Left ventricle myocardium inferior (tissue), 1 donor: ENCODE measurements at regions not wholly inside any gene's neighbourhood (a gene's known extent, or its start where the extent isn't known, plus 50 kb on each side); places are given as distances from the start of the nearest gene placed in this dataset.

Experiments
- DNase-seq: peaks from one replicate; pipeline ENCODE4 v3.0.0-alpha.2; 2020
- H3K27ac ChIP-seq: fragments of 200-600 bp; replicated peaks from 2 replicates; pipeline ENCODE4 v1.8.0; 2021
- H3K27me3 ChIP-seq: fragments of 200-600 bp; 2 replicates; pipeline ENCODE4 v1.8.0; 2021; ENCODE audit warnings: low read depth
- H3K36me3 ChIP-seq: fragments of 200-600 bp; 2 replicates; pipeline ENCODE4 v1.8.0; 2021
- H3K4me1 ChIP-seq: fragments of 200-600 bp; 2 replicates; pipeline ENCODE4 v1.8.0; 2021
- H3K4me3 ChIP-seq: fragments of 200-600 bp; 2 replicates; pipeline ENCODE4 v1.8.0; 2021; ENCODE audit warnings: mild to moderate bottlenecking, moderate library complexity
- H3K9me3 ChIP-seq: fragments of 200-600 bp; replicated peaks from 2 replicates; pipeline ENCODE4 v1.8.0; 2021
- intact Hi-C: fragments of 100-400 bp; cut with micrococcal nuclease; formaldehyde crosslinking; loops from one replicate; pipeline ENCODE4 v1.11.0; 2022
- TF ChIP-seq, protein P1 (sequence below): fragments of 200-600 bp; IDR thresholded peaks from 2 replicates; pipeline ENCODE4 v1.8.0; 2021; ENCODE audit warnings: antibody characterized with exemption, mild to moderate bottlenecking, borderline replicate concordance
- donor health status: DM: no; HTN: yes; CAD: no; lungs with severe emphysema.

DNA sequence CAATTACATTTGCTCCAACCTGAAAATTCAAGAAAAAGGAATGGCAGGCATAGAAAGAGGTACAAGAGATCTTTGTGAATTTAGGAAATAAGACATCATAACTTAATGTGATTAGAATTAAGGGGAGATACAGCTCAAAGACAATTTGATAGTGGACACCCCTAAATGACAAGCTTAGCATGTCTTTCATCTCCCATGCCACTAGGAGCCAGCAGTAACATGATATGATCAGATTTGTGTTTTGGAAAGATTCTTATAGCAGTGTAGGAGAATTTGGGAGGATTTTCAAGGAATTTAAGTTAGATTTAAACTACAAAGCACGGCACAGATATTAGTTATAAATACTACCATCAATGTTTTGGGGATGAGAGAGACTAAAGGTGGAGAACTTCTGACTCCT, 340.8 kb downstream of the RDH14 start:
- TF ChIP-seq, protein P1, sequence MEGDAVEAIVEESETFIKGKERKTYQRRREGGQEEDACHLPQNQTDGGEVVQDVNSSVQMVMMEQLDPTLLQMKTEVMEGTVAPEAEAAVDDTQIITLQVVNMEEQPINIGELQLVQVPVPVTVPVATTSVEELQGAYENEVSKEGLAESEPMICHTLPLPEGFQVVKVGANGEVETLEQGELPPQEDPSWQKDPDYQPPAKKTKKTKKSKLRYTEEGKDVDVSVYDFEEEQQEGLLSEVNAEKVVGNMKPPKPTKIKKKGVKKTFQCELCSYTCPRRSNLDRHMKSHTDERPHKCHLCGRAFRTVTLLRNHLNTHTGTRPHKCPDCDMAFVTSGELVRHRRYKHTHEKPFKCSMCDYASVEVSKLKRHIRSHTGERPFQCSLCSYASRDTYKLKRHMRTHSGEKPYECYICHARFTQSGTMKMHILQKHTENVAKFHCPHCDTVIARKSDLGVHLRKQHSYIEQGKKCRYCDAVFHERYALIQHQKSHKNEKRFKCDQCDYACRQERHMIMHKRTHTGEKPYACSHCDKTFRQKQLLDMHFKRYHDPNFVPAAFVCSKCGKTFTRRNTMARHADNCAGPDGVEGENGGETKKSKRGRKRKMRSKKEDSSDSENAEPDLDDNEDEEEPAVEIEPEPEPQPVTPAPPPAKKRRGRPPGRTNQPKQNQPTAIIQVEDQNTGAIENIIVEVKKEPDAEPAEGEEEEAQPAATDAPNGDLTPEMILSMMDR = no peak
- Histone ChIP-seq H3K27me3 (peaks cover 3% of the 10 kb centered on the region), H3K9me3 (no peaks in the 10 kb centered on the region), H3K4me3 (no peak overlapping the region), H3K36me3 (no peaks in the 10 kb centered on the region), H3K27ac (no peak overlapping the region), H3K4me1 (no peaks in the 10 kb centered on the region)
- intact Hi-C loops = no loop called here
- DNase-seq = no peak

DNA sequence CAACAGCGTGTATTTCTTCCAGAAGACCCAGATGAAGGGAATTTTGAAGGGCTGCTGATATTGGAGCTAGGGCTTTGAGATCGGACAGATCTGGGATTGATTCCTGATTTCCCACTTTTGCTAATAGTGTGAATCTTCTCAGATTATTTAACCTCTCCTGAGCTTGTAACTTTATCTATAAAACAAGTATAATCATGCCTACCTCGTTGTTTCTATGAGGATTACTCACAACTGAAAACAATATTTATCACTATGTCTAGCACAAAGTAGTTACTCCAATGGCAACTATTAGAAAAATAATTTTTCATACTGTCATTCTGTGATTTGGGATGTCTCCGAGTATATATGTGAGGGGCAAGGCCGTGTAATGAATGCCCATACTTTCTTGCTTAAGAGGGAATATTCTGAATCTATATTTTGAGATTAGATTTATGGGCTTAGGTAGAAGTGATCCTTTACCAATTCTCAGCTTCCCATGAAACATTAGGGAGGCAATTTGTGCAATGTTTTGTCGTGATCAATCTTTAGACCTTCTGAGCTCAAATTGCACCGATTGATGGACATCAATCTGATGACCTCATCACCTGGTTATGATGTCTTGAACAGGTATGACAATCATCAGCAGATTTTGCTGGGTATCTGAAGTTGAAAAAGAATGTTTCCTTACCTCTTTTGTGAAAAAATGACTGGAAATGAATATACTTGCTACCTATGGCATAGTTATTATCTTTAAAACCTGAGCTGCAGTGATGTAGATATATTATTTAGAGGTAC, 339.9 kb downstream of the KCNS3 start:
- H3K27me3 ChIP-seq = peaks cover 3% of the 10 kb centered on the region
- H3K36me3 ChIP-seq = no peaks in the 10 kb centered on the region
- H3K4me3 ChIP-seq = no peak overlapping the region
- H3K4me1 ChIP-seq = no peaks in the 10 kb centered on the region
- no peak for DNase-seq
- intact Hi-C loops = no loop called here
- H3K27ac ChIP-seq = no peak overlapping the region
- TF ChIP-seq, protein P1 = no peak
- H3K9me3 ChIP-seq = no peaks in the 10 kb centered on the region

DNA sequence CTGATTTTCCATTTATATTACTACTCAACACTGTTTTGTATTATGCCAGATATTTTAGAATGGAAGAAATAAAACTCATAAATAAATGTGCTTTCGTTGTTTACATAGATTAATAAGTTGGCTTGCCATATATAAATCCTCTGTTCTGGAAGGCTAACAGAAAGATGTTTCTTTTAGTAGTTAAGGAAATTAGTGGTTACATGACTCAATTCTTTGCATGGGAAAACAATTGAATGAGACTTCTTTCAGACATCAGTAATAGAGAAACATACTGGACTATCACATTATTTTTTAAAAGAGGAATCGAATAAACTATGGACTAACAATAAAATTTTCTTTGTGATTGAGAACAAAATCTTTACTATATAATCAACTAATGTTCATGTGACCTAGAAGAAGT, 336.5 kb downstream of the KCNS3 start:
- TF ChIP-seq, protein P1 = no peak
- H3K27ac ChIP-seq = no peak overlapping the region
- no peaks in the 10 kb centered on the region for H3K36me3 ChIP-seq
- no peak for DNase-seq
- H3K9me3 ChIP-seq = no peaks in the 10 kb centered on the region
- peaks cover 3% of the 10 kb centered on the region for H3K27me3 ChIP-seq
- H3K4me1 ChIP-seq = no peaks in the 10 kb centered on the region
- no peak overlapping the region for H3K4me3 ChIP-seq
- intact Hi-C loops = no loop called here

GRCh38 chr2:18213986-18214385, 335.5 kb downstream of the KCNS3 start:
- H3K9me3 ChIP-seq = no peaks in the 10 kb centered on the region
- intact Hi-C loops = no loop called here
- H3K27ac ChIP-seq = no peak overlapping the region
- H3K36me3 ChIP-seq = no peaks in the 10 kb centered on the region
- H3K4me1 ChIP-seq = no peaks in the 10 kb centered on the region
- TF ChIP-seq, protein P1 = no peak
- no peak overlapping the region for H3K4me3 ChIP-seq
- no peak for DNase-seq
- peaks cover 3% of the 10 kb centered on the region for H3K27me3 ChIP-seq

DNA sequence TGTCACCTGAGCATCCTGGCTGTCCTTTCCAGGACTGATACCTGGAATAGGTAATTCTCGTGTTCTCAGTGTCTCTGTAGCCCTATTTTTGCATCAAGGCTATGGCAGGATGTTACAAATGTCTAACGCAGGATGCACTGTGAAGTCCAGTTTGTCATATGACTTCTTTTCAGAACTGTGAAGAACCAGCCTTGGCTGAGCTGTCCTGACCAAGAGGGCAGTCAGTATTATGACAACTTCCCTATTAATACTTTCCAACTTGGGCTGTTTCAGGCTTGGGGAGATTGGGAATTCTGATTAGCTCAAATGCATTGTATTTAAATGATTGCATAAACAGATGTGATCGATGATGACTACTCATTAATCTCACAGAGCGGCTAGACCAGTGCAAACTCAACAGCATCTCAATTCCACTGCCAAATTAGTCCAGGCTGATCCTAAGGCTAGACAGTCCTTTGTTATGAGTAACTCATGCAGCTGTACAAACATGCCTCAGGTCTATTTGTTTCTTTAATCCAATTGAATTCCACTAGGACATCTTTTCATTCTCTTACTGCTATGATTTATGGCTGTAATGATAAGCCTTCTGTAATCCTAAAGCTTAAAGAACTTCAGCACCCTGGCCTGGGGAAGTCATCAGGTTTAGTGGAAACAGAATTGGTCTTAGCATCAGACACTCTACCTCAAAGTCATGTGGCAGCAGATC, 331.6 kb downstream of the KCNS3 start:
- intact Hi-C loops = no loop called here
- H3K4me1 ChIP-seq = no peaks in the 10 kb centered on the region
- H3K27me3 ChIP-seq = no peaks in the 10 kb centered on the region
- no peaks in the 10 kb centered on the region for H3K36me3 ChIP-seq
- no peaks in the 10 kb centered on the region for H3K9me3 ChIP-seq
- H3K4me3 ChIP-seq = no peak overlapping the region
- TF ChIP-seq, protein P1 = no peak
- H3K27ac ChIP-seq = no peak overlapping the region
- DNase-seq = no peak
